GM10248 (cell line): ENCODE measurements at regions not wholly inside any gene's neighbourhood (a gene's known extent, or its start where the extent isn't known, plus 50 kb on each side); places are given as distances from the start of the nearest gene placed in this dataset.

Experiments used
- CTCF ChIA-PET: fragments of 300-600 bp; sonication (Branson Sonifier 250); formaldehyde crosslinking; extraction: SDS; loops from one replicate; lab custom pipeline; 2021; ENCODE audit warnings: antibody characterized with exemption; lab: Yijun Ruan, JAX
- POLR2A ChIA-PET: fragments of 350-650 bp; sonication (Branson Sonifier 250); formaldehyde crosslinking; extraction: SDS; loops from one replicate; lab custom pipeline; 2020; ENCODE audit warnings: antibody characterized with exemption; lab: Yijun Ruan, JAX
- DNase-seq: peaks from one replicate; pipeline ENCODE4 v3.0.0; 2012; ENCODE audit errors: extremely low spot score
- TF ChIP-seq, protein P1 (sequence below): IDR thresholded peaks from 2 replicates; pipeline ENCODE4 v1.5.1; 2012; ENCODE audit warnings: mild to moderate bottlenecking, low read depth; ENCODE audit errors: extremely low read depth, missing control alignments, control extremely low read depth

DNA sequence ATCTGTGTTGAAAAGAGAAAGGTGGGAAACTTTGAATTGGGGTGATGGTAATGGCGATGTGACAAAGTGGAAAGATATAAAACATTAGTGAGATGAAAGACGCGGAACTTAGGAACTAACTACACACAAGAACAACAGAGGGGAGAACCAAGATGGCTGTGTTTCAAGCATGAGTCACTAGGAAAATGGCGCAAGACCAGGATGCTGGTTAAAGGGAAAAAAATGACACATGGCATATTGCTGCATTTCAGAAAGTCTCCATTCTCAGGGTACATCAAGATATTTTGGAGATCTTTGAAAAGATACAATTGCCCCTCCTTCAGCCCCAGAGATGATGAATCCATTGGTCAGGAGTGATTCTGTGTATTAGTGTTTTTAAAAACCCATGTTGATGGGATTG, 164.4 kb downstream of the FBXO8 start:
- POLR2A ChIA-PET: no interaction called here
- CTCF ChIA-PET: interaction anchor here (1.0 to 2.1 kb wide), 5 partner anchors 9 to 613 kb away, joined by 3 to 19 read pairs (median 8); no protein-coding TSS in a partner anchor

DNA sequence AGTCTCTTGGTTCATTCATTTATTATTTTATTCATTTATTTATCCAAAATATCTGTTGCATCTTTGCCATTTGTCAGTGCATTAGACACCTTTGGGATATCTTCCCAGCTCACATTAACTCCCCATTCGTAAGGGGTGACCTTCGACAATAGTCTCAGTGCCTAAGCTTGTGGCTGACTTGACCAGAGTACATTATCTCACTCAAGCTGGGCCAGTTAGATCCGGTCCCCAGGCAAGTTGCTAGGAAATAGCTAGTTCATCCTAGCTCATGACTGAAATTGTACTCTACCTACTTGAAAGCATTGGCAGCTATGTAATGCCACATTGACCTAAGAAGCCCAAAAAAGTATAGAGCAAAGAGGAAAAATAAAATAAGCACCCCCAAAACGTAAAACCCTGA, 165.3 kb downstream of the FBXO8 start:
- no peak for DNase-seq
- ChIA-PET CTCF (interaction anchor here (2.0 kb wide), 1 partner anchor 612 kb away, joined by 9 read pairs; no protein-coding TSS in a partner anchor), POLR2A (no interaction called here)
- TF ChIP-seq, protein P1, sequence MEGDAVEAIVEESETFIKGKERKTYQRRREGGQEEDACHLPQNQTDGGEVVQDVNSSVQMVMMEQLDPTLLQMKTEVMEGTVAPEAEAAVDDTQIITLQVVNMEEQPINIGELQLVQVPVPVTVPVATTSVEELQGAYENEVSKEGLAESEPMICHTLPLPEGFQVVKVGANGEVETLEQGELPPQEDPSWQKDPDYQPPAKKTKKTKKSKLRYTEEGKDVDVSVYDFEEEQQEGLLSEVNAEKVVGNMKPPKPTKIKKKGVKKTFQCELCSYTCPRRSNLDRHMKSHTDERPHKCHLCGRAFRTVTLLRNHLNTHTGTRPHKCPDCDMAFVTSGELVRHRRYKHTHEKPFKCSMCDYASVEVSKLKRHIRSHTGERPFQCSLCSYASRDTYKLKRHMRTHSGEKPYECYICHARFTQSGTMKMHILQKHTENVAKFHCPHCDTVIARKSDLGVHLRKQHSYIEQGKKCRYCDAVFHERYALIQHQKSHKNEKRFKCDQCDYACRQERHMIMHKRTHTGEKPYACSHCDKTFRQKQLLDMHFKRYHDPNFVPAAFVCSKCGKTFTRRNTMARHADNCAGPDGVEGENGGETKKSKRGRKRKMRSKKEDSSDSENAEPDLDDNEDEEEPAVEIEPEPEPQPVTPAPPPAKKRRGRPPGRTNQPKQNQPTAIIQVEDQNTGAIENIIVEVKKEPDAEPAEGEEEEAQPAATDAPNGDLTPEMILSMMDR: no peak

More for the DNA sequence above, 164.4 kb downstream of the FBXO8 start:
- no peak for DNase-seq
- TF ChIP-seq, protein P1: no peak

DNA sequence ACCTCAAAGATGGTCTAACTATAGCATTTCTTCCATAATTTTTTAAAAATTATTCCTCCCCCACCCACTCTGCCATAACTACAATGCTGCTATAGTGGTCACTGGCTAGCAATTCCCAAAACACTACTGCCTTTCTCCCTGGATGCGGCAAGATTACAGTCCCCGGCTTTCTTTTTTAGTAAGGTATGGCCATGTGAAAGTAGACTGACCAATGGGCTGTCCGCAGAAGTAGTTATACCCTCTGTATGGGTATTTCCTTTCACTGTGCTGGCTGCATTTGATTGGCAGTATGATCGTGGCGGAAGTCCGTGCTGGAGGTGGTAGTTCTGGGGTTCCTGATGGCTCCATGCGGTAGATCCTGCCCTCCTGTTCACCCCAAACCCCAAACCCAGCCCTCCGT, 166.0 kb downstream of the FBXO8 start:
- ChIA-PET CTCF (interaction anchor here (2.0 kb wide), 1 partner anchor 612 kb away, joined by 9 read pairs; no protein-coding TSS in a partner anchor), POLR2A (no interaction called here)
- TF ChIP-seq, protein P1: no peak
- DNase-seq: no peak

DNA sequence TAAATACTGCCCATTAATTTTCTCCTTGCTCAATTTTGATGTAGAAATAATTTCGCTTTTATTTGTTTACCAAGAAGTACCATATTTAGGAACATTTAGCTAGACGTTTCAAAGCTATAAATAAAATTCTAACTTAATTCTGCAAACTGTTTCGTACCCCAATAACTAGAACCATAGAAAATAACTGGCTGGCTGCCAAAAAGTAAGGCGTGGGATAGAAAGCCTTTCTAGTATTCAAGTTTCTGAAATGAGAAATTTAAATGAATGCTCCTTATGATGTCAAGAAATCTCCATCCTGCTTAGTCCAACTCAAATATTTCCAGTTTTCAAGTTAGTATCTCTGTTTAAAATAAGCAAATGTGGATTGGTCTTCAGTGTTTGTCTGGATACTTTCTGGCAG, 167.4 kb downstream of the FBXO8 start:
- CTCF ChIA-PET: no interaction called here

DNA sequence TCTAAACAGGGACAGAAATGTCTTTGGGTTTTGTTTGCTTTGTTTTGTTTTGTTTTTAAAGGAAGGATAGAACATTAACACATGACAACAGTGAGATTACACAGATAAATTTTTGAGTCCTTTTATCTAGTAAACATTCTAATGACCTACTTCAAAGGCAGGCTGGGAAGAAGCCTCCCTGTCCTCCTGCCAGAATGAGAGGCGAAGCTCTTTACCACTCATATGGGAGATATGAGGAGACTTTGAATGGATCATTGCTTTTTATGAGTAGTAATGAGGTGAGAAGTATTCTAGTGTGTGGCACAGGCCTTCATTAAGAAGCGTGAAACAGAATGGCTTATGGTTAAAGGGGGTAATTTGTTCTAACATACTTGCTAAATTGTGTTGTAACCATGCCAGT, 172.0 kb downstream of the FBXO8 start:
- TF ChIP-seq, protein P1: no peak
- CTCF ChIA-PET: interaction anchor here (1.8 kb wide), 1 partner anchor 14 kb away, joined by 8 read pairs; no protein-coding TSS in a partner anchor

More for the DNA sequence above, 167.4 kb downstream of the FBXO8 start:
- TF ChIP-seq, protein P1: no peak
- POLR2A ChIA-PET: no interaction called here
- DNase-seq: no peak

DNA sequence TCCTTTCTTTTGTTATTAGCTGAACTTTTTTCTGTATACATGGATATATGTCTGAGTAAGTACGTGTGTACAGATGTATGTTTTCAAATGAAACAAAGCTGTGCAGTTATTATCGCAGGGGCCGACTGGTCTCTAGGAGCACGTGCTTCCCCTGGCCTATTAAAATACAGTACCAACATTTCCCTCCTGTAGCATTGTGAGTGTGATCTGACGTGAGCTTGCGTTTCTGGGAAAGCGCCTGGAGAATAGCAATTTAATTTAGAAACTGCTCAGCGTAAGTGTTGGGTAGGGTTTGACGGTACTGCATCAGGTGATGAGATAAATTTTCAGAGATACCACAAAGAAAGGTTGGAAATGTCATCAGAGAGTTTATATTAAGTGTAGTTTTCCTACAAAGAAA, 173.3 kb downstream of the FBXO8 start:
- no peak for DNase-seq
- POLR2A ChIA-PET: no interaction called here
- TF ChIP-seq, protein P1: no peak
- CTCF ChIA-PET: interaction anchor here (0.6 to 2.1 kb wide), 3 partner anchors 9 to 11 kb away, joined by 3 to 8 read pairs (median 3); no protein-coding TSS in a partner anchor

More for the DNA sequence above, 172.0 kb downstream of the FBXO8 start:
- POLR2A ChIA-PET: no interaction called here
- DNase-seq: no peak
